NCI-H1436 treated with DMSO at 0.1 percent for 48 hours (cell line): ENCODE measurements at regions not wholly inside any gene's neighbourhood (a gene's known extent, or its start where the extent isn't known, plus 50 kb on each side); places are given as distances from the start of the nearest gene placed in this dataset.
"Not testable (repeated sequence)": the region's sequence is repeated elsewhere in the genome, so short reads cannot be mapped to it uniquely, and the experiment has no call there.

Experiments used
- DNase-seq: peaks from one replicate; lab custom pipeline; 2025; lab: John Stamatoyannopoulos, UW

GRCh38 chr18:78283425-78283824 lies 696.2 kb upstream of the SALL3 start:
- not testable (repeated sequence) for DNase-seq

- DNase-seq = no peak
Observed at GRCh38 chr18:78292618-78293380, 686.8 kb upstream of the SALL3 start.

- DNase-seq = no peak
Observed at GRCh38 chr18:78293540-78293939, 686.1 kb upstream of the SALL3 start.

GRCh38 chr18:78293940-78294541 lies 685.6 kb upstream of the SALL3 start:
- no peak for DNase-seq

GRCh38 chr18:78295262-78295661 lies 684.4 kb upstream of the SALL3 start:
- DNase-seq = no peak

GRCh38 chr18:78296166-78296565 lies 683.5 kb upstream of the SALL3 start:
- no peak for DNase-seq

- DNase-seq = no peak
Observed at GRCh38 chr18:78297048-78297447, 682.6 kb upstream of the SALL3 start.

- DNase-seq = no peak
Observed at GRCh38 chr18:78303519-78304191, 676.0 kb upstream of the SALL3 start.

GRCh38 chr18:78304192-78305164 lies 675.1 kb upstream of the SALL3 start:
- DNase-seq = no peak

GRCh38 chr18:78305789-78306188 lies 673.8 kb upstream of the SALL3 start:
- no peak for DNase-seq

GRCh38 chr18:78309307-78309706 lies 670.3 kb upstream of the SALL3 start:
- no peak for DNase-seq

GRCh38 chr18:78309924-78310323 lies 669.7 kb upstream of the SALL3 start:
- DNase-seq = no peak

GRCh38 chr18:78319264-78319663 lies 660.4 kb upstream of the SALL3 start:
- DNase-seq = no peak

- no peak for DNase-seq
Observed at GRCh38 chr18:78319961-78320360, 659.7 kb upstream of the SALL3 start.

GRCh38 chr18:78321402-78321801 lies 658.2 kb upstream of the SALL3 start:
- no peak for DNase-seq

GRCh38 chr18:78323453-78324197 lies 656.0 kb upstream of the SALL3 start:
- DNase-seq = no peak

- DNase-seq = no peak
Observed at GRCh38 chr18:78327643-78328042, 652.0 kb upstream of the SALL3 start.

- no peak for DNase-seq
Observed at GRCh38 chr18:78330766-78331165, 648.9 kb upstream of the SALL3 start.

- no peak for DNase-seq
Observed at GRCh38 chr18:78352910-78353309, 626.7 kb upstream of the SALL3 start.

GRCh38 chr18:78362198-78362597 lies 617.4 kb upstream of the SALL3 start:
- no peak for DNase-seq
